Kidney epithelial cell (primary cell): ENCODE measurements at regions not wholly inside any gene's neighbourhood (a gene's known extent, or its start where the extent isn't known, plus 50 kb on each side); places are given as distances from the start of the nearest gene placed in this dataset.

ENCODE experiments used
- DNase-seq: peaks from one replicate; pipeline ENCODE4 v3.0.0-alpha.2; 2010; ENCODE audit warnings: low read depth
- H3K27me3 ChIP-seq: 2 replicates; pipeline ENCODE4 v1.6.0; 2011; ENCODE audit warnings: low read length; ENCODE audit not compliant: control insufficient read depth, insufficient read depth
- H3K36me3 ChIP-seq: 2 replicates; pipeline ENCODE4 v1.5.1; 2011; ENCODE audit warnings: low read length; ENCODE audit not compliant: control insufficient read depth, insufficient read depth
- H3K4me3 ChIP-seq: 2 replicates; pipeline ENCODE4 v1.5.1; 2011; ENCODE audit warnings: low read depth, mild to moderate bottlenecking, control low read depth, low read length
- TF ChIP-seq, protein P1 (sequence below): IDR thresholded peaks from 2 replicates; pipeline ENCODE4 v1.5.1; 2011; ENCODE audit warnings: mild to moderate bottlenecking, moderate library complexity, low read length, control low read depth, inconsistent platforms; ENCODE audit not compliant: insufficient read depth, poor library complexity, severe bottlenecking

DNA sequence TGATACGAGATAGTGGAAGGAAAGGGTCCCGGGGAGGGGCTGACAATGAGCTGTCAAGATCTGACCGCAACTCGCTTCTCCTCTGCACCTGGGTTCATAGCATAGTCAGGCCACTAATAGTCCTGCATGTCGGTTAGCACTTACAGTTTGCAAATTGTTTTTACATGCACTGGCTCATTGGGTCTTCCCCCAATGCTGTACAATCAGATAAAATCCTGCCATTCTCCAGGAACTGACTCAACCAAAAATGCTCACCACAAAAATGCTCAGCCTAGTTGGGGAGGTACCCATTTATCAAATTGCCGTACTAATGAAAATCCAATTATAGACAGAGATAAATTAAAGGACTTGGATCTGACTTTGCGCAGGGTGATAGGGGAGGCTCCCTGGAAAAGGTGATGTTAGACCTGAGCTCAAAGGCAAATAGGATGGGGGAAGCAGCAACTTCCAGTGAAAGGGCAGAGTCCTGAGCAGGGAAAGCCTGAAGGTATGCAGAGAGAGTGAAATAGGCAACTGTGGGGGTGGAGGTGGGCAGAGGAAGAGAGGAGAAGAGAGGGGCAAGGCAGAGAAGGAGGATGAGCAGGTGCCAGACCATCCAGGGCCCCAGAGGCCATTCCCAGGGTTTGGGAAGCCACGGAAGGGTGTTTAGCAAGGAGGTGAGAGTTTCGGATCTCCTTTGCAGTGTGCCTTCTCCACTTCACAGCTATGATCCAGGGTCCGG is 326.1 kb upstream of the TSHZ3 start:
- Histone ChIP-seq H3K36me3 (no peaks in the 10 kb centered on the region), H3K27me3 (no peaks in the 10 kb centered on the region), H3K4me3 (no peak overlapping the region)
- DNase-seq, result peak; percentile 77
- TF ChIP-seq, protein P1, sequence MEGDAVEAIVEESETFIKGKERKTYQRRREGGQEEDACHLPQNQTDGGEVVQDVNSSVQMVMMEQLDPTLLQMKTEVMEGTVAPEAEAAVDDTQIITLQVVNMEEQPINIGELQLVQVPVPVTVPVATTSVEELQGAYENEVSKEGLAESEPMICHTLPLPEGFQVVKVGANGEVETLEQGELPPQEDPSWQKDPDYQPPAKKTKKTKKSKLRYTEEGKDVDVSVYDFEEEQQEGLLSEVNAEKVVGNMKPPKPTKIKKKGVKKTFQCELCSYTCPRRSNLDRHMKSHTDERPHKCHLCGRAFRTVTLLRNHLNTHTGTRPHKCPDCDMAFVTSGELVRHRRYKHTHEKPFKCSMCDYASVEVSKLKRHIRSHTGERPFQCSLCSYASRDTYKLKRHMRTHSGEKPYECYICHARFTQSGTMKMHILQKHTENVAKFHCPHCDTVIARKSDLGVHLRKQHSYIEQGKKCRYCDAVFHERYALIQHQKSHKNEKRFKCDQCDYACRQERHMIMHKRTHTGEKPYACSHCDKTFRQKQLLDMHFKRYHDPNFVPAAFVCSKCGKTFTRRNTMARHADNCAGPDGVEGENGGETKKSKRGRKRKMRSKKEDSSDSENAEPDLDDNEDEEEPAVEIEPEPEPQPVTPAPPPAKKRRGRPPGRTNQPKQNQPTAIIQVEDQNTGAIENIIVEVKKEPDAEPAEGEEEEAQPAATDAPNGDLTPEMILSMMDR, result no peak

DNA sequence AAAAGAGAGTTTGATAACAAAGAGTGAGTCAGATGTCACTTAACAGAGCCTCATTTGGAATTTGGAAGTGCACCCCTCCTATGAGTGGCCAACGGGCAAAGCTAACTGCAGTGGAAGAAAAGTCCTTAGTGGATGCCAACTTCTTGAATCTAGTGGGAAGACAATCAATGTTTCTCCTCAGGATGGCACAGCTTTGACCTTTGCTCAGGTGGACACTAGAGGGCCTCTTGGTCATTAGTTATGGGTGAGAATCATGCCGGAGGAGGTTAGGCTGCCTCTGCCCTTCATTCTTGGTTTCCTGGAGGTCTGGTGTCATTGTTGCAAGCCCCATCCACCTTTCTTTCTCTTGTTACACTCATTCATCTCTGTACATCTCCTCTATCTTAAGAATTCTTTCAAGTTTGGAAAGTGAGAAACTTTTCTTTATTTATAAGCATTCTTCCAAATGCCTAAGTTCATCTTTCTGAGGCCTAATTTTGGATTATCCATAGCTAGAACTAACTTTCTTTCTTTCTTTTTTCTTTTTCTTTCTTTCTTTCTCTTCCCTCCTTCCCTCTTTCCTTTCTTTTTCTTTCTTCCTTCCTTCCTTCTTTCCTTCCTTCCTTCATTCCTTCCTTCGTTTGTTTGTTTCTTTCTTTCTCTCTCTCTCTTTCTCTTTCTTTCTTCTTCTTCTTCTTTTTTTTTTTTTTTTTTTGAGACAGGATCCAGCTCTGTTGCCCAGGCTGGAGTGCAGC is 327.2 kb upstream of the TSHZ3 start:
- no peak for DNase-seq
- H3K4me3 ChIP-seq, result no peak overlapping the region
- TF ChIP-seq, protein P1, result no peak

DNA sequence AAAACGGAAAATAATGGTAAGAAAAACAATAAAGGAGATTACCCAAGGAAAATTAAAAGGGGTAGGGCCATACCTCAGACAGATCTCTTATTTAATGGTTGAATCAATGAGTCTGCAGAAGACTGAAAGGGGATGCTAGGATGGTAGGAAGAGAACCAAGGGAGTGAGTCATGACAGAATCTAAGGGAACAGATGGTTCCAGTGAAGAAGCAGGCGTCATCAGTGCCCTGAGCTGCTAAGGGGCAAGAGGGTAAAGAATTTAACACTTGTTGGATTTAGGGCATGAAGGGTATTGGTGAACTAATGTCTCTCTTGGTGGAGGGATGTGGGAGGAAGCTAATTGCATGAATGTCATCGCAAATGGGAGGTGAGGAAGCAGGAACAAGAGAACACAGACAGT is 329.2 kb upstream of the TSHZ3 start:
- H3K36me3 ChIP-seq, result no peaks in the 10 kb centered on the region
- TF ChIP-seq, protein P1, result no peak
- H3K27me3 ChIP-seq, result no peaks in the 10 kb centered on the region
- DNase-seq, result no peak
- no peak overlapping the region for H3K4me3 ChIP-seq

More for the DNA sequence above, 327.2 kb upstream of the TSHZ3 start:
- Histone ChIP-seq H3K27me3 (no peaks in the 10 kb centered on the region), H3K36me3 (no peaks in the 10 kb centered on the region)

DNA sequence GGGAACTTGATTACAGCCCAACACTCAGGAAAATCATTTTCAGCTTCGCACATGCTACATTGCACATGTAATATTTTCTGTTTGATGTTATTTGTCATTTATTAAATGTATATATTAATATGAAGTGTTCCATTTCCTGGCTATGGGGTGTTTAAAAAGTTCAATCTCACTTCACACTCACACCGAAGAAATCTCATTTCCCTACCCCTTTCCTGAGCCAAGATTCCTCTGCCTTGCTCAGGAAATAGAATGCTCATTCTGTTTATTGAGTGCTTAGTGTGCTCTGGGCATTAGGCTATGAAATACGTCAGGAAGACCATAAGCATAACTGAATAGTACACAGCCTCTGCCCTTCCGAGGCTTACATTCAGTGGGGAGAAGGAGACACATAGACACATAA is 331.9 kb upstream of the TSHZ3 start:
- TF ChIP-seq, protein P1, result no peak
- no peaks in the 10 kb centered on the region for H3K36me3 ChIP-seq
- no peak overlapping the region for H3K4me3 ChIP-seq
- no peak for DNase-seq
- H3K27me3 ChIP-seq, result no peaks in the 10 kb centered on the region

DNA sequence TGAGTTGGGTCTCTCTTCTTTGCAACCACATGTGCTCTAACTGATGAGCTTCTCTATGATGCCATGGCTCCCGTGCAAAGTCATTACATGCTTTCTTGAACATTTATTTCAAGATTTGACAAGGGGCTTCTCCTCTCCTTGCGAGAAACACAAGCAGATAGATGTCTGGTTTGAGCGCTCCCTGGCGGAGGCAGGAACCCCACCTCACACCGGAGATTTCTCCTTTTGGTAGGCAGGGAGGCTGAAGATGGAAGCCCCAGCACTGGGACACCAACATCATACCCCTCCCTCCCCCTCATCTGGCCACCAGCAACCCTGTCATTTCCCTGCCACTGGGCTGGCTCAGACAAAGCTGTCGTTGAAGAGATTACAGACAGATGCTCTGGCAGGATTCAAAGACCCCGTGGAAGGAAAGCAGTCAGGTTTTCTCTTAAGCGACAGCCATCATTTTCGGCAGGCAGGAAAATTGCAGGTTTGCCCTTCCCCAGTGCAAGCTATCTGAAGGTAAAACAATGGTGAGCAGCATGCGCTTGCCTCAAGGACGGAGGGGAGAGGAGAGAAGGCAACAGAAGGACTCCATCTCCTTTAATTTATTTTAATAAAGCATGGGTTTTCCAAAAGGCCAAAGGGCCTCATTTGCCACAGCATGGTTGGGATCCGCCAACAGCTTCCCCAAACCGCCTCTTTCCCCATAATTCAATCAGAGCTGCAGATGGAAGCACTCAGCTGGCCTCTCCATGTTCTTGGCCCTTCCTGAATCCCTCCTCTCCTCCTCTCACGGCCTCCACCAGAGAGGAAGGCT is 344.1 kb upstream of the TSHZ3 start:
- TF ChIP-seq, protein P1, result no peak
- Histone ChIP-seq H3K27me3 (no peaks in the 10 kb centered on the region), H3K36me3 (no peaks in the 10 kb centered on the region), H3K4me3 (no peak overlapping the region)
- no peak for DNase-seq
